GM19023 (cell line): ENCODE measurements at regions not wholly inside any gene's neighbourhood (a gene's known extent, or its start where the extent isn't known, plus 50 kb on each side); places are given as distances from the start of the nearest gene placed in this dataset.
"Not testable (repeated sequence)": the region's sequence is repeated elsewhere in the genome, so short reads cannot be mapped to it uniquely, and the experiment has no call there.

Experiments
- ATAC-seq: cut with Tn5 transposase; IDR thresholded peaks from one replicate; pipeline ENCODE4 v1.9.1; 2021; ENCODE audit warnings: mild to moderate bottlenecking, moderate library complexity; ENCODE audit not compliant: unreplicated experiment

DNA sequence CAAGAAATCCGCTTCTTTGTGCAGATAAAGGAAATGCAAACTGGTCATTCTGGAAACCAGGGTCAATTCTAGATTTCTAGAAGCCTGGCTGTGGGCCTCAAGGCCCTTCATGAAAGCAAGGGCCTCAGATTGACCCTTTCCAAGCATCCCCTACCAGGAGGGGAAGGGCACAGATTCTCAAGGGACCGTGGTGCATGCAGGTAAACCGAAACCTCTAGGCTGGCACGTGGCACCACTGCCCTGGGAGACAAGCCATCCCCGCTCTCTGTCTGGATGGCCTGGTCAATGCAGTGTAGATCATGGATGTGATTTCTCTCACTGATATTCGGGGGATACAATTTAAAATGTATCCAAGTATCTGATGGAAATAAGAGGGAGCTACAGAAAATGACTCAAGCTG is 69.4 kb downstream of the TOMM20 start:
- no peak for ATAC-seq

GRCh38 chr1:235058695-235059094 is 69.9 kb downstream of the TOMM20 start:
- ATAC-seq = no peak

DNA sequence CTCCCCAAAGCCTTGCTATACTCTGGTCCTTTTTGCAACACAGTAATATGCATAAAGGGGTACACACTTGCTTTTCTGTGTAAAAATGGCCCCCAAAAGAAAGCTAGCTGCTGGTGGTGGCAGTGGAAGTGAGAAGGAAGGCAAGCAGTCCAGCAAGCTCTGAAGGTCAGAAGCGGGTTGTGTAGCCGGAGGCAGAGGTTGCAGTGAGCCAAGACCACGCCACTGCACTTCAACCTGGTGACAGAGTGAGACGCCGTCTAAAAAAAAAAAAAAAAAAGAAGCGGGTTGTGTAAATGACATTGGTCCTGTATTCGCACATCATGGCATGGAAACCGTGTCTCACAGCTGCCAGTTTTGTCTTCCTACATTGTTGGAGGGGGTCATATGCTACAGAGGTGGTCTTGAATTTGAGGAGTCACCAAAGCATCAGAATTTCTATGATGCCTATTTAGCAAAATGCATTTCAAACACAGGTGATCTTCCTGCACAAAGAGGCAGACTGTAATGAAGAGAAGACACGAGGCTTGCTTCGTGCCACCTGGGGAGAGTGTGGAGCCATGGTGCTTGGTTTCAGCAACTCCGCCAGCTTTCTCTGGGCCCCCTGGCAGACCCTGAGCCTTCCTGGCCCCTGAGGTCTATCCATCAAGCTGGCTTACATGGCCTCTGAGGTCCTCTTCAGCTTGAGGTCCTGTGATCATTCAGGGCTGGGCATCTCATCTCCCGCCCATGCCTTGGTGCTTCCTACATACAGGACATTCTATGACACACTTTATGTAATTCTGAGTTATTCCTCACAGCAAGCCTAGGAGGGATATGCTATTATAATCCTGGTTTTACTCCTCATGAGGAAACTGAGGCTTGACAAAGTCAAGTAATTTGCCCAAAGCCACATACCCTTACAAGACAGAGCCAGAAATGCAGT is 71.0 kb downstream of the TOMM20 start:
- no peak for ATAC-seq

- ATAC-seq = no peak
These were observed 71.7 kb downstream of the TOMM20 start for GRCh38 chr1:235056937-235057336.

- ATAC-seq = no peak
These were observed 73.7 kb downstream of the TOMM20 start for GRCh38 chr1:235054936-235055335.

- ATAC-seq = no peak
These were observed 74.2 kb downstream of the TOMM20 start for GRCh38 chr1:235054466-235054865.

DNA sequence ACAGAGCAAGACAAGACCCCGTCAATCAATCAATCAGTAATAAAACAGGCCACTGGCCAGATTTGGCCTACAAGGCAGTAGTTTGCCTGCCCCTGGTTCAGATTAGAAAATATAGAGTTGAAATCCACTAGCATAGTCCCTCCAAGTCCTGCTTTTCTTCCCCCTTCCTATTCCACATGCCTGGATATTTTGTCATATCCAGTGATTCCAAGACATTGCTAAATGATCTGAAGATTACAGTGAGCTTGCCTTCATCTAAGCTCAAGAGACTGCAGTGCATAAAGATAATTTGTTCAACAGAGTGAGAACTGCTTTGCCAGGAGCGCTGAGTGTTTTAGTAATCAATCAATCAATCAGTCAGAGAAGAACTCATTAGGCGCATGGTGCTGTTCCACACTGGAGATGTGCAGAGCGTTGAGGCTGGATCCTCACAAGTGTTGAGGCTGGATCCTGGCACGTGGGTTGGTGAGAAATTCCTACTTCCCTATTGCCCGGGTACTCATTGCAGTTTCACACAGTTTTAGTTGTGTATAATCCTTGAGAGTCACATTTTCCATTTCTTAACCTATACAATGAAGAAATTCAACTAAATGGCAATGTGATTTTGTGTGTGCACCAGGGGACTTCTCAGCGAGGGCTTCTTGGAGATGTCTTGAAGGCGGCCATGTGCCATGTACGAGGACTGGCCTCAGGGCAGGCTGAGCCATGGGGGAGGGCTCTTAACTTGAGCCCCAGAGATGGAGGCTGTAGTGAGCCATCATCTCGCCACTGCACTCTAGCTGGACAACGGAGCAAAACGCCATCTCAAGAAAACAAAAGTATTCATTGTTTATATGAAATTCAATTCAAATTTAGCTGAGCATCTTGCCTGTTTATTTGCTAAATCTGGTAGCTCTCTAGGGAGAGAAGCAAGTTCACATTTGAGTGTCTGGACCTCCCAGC is 76.3 kb downstream of the TOMM20 start:
- no peak for ATAC-seq

DNA sequence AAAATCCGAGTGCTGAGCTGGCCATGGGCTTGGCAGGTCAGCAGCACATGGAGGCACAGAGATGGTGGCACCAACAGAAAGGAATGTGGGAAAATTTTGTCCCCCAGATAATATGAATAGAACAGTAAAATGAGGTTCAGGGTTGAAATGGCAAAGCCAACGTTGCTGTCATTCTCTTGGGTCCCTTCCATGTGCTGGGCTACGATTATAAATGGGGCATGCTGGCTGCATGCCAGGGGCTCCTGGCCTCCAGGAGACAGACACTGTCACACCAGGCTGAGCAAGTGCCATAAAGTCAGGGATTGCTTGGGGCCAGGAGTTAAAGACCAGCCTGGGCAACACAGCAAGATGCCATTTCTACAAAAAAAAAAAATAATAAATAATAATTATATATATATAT is 77.1 kb downstream of the TOMM20 start:
- no peak for ATAC-seq

DNA sequence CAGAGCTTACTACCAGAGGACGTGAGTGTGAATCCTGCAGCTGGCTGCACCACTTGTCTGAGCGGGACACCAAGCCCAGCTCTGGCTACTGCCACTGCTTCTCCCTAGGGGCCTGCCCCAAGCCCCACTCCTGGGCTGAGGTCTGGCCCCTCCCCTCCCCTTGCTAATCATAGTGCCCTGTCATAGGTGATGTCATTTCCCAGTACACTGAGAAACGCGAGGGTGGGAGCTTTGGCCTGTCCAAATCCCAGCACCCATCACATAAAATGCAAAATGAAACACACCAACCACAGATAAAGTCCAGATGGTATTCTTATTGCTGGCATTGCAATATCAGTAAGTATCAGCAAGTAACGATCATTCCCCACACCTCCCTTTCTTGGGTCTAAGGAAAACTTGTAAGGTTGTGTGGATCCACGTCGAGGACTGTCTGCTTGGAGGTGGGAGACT is 77.7 kb downstream of the TOMM20 start:
- ATAC-seq = no peak

DNA sequence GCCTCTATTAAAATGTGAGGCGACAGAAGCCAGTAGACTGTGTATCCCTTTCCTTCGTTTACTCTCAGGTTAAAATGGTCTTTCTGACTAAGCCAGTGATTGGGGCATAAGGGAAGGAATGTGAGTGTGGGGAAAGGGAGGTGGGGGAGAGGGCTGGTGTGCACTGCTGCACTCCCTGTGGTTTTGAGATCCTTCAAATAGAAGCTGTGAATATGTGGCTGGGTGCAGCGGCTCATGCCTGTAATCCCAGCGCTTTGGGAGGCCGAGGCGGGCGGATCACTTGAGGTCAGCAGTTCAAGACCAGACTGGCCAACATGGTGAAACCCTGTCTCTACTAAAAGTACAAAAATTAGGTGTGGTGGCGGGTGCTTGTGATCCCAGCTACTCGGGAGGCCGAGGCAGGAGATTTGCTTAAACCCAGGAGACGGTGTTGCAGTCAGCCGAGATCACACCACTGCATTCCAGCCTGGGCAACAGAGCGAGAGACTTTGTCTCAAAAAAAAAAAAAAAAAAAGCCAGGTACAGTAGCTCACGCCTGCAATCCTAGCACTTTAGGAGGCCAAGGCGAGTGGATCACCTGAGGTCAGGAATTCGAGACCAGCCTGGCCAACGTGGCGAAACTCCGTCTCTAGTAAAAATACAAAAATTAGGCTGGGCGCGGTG is 78.8 kb downstream of the TOMM20 start:
- ATAC-seq = not testable (repeated sequence)

GRCh38 chr1:235049217-235049616 is 79.4 kb downstream of the TOMM20 start:
- ATAC-seq = no peak

GRCh38 chr1:235047331-235047871 is 81.2 kb downstream of the TOMM20 start:
- ATAC-seq = no peak

- ATAC-seq = no peak
These were observed 82.6 kb downstream of the TOMM20 start for GRCh38 chr1:235045921-235046601.

DNA sequence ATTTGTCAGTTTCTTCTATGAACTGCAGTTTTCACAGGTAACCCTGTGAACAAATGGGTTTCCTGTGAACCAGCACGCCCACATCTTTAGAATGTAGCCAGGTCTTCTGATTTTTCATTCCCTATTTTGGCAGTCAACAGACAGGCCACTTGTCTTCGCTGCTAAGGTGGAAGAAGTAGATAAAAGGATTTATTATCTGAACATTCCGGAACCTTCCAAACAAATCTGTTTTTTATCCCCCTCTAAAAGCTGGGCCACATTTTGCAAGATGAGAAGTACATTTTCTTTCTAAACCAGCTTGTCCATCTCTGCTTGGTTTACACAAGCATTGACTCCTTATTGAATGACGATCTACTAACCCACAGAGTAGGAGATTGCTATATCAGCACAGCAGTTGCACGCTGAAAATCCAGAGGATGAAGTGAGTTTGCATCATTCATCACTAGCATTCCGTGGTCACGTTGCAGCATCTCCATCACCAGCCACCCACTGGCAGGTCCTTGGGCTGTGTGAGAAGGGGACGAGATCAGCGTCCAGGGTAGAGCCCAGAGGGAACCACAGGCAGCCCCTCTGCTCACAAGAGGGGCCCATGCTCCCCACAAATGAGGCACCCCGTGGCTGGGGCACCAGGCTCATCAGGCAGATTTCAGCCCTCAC is 83.5 kb downstream of the TOMM20 start:
- no peak for ATAC-seq

- no peak for ATAC-seq
These were observed 85.4 kb downstream of the TOMM20 start for GRCh38 chr1:235043234-235043633.

GRCh38 chr1:235038701-235039100 is 89.9 kb downstream of the TOMM20 start:
- no peak for ATAC-seq

DNA sequence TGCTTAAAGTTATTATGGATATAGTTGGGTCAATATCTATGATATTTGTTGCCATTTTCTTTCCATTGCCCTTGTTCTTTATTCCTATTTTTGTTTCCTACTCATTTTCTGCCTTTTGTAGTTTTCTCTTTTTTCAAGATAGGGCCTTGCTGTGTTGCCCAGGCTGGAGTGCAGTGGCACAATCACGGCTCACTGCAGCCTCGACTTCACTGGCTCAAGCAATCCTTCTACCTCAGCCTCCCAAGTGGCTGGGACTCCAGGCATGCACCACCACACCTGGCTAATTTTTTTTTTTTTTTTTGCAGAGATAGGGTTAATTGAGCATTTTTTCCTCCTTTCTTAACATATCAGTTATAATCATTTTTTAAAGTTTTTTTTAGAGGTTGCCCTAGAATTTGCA is 92.7 kb downstream of the TOMM20 start:
- ATAC-seq = no peak

DNA sequence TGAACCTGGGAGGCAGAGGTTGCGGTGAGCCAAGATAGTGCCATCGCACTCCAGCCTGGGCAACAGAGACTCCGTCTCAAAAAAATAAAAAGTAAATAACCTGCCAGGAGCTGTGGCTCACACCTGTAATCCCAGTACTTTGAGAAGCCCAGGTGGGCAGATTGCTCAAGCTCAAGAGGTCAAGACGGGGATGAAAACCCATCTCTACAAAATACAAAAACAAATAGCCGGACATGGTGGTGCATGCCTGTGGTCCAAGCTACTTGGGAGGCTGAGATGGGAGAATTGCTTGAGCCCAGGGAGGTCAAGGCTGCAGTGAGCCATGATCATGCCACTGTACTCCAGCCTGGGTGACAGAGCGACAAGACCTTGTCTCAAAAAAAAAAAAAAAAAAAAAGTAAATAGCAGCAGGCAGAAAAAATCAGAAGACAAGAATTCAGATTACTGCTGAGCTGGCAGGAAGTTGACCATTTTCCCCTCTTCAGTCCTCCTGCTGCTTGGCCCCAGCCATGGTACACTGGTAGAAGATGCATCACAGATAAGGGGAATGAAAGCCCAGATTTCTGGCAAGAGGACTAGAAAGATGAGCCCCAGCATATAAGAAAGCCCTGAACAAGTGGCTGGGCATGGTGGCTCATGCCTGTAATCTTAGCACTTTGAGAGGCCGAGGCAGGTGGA is 97.6 kb downstream of the TOMM20 start:
- ATAC-seq = no peak

DNA sequence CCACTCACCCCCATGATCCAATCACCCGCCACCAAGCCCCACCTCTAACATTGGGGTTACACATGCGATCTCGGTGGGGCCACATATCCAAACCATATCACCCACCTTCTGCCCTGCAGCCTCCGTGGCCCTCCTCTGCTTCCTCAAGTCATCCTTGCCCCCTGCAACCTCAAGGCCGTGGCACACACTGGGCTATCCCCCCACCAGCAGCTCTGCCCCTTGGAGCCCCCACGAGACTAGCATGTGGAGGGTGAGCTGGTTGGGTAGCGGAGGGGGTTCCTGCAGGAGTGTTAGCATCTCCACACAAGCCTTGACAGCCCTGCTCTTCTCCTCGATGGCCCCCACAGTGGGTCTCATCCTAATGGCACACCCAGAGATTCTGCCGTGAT is 100.8 kb downstream of the TOMM20 start:
- ATAC-seq = no peak
